GM19035 (cell line): ENCODE measurements at regions not wholly inside any gene's neighbourhood (a gene's known extent, or its start where the extent isn't known, plus 50 kb on each side); places are given as distances from the start of the nearest gene placed in this dataset.
"Not testable (repeated sequence)": the region's sequence is repeated elsewhere in the genome, so short reads cannot be mapped to it uniquely, and the experiment has no call there.

ENCODE experiments used
- ATAC-seq: cut with Tn5 transposase; IDR thresholded peaks from one replicate; pipeline ENCODE4 v1.9.1; 2021; ENCODE audit not compliant: unreplicated experiment

DNA sequence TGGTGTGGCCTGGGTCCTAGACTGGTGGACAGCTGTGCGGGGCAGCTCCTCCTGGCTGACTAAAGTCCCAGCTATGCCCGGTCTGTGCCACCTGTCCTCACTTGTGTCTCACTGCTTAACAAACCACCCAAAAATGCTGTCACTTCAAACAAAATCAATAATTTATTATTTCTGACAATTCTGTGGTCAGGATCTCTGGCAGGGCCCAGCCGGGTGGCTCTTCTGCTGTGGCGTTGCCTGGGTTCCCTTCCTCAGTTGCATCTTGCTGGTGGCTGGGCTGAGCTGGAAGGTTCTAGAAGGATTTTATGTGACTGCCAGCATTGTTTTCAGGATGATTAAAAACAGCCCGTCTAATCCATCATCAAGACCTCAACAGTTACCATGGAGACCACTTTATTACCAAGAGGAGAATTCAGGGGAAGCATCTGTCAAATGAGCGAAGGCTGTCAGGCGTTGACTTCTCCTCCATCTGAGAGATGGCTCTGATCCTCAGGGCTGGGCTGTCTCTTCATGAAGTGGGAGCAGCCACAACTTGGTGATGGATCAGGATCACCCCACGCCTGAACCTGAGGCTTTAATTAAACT, 280.6 kb upstream of the SFSWAP start:
- no peak for ATAC-seq

DNA sequence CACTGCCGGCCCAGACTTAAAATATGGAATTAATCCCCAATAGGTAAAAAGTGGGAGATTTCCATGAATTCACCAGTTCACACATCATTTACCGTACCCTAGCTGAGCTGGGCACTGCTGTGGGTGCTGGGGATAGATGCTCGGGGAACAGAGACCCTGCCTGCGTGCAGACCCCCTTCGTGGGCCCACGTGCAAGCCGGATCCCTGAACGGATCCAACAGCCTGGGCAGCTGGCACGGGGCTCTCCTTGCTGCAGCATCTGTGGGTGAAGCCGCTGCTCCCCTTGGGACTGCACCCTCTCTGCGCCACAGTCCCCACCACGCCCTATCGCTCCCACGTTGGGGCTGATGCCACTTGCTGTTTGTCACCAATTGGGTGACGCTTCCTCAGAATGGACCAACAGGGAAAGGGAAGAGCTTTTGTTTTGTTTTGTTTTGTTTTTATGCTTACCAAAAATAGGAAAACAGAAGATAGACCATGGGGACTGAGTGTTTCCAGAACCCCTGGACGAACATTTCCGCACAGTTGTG, 279.7 kb upstream of the SFSWAP start:
- ATAC-seq: not testable (repeated sequence)

DNA sequence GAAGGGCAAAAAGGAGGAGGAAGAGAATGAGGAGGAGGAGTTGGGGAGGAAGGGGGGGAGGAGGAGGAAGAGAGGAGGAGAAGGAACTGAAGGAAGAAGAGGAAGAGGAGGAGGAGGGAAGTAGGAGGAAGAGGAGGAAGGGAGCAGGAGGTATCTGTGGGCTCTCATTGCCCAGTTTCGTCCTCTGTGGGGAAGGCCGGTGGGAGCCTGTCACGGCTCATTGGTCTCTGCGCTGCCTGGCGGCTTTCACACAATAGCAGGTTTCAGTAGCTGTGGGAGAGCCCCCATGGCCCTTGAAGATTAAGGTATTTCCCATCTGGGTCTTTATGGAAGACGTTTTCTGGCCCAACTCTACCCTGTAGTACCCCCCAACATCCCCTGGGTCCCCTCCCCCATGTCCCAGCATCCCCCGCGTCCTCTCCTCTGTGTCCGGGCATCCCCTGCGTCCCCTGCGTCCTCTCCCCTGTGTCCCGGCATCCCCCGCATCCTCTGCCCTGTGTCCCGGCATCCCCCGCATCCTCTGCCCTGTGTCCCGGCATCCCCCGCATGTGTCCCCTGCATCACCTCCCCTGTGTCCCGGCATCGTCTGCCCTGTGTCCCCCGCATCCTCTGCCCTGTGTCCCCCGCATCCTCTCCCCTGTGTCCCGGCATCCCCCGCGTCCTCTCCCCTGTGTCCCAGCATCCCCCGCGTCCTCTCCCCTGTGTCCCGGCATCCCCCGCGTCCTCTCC, 278.2 kb upstream of the SFSWAP start:
- ATAC-seq: peak; percentile 67

DNA sequence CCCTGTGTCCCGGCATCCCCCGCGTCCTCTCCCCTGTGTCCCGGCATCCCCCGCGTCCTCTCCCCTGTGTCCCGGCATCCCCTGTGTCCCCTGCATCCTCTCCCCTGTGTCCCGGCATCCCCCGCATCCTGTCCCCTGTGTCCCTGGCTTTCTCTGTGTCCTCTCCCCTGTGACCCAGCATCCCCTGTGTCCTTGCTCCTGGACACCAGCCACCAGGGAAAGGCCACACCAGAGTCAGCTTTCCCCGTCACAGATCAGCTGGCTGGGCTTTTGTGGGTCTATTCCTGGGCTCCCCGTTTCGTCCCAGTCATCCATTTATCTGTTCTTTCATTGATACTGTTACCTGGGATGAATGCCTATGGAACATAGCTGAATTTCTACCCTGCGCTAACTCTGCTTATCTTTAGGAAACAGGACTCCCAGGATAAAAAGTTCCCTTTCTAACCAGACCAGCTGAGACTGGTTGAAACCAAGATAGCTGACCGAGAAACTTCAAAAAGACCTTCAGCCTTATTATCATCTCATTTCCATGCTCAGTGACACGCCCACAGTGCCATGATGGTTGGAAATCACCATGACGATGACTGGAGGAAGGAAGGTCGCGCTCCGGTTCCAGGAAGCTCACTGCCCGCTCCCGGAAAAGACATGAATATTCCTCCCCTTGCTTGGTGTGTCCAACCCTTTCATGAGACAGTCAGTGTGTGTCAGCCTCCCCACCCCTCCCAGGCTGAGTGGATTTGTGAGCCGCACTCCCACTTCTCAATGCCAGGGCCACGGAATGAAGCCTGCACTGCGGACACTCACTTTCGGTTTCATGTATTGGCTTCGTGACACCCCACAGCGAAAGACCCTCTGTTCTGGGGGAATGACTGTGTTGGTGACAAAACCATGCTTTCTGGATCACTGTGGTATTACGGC, 276.4 kb upstream of the SFSWAP start:
- ATAC-seq: no peak

DNA sequence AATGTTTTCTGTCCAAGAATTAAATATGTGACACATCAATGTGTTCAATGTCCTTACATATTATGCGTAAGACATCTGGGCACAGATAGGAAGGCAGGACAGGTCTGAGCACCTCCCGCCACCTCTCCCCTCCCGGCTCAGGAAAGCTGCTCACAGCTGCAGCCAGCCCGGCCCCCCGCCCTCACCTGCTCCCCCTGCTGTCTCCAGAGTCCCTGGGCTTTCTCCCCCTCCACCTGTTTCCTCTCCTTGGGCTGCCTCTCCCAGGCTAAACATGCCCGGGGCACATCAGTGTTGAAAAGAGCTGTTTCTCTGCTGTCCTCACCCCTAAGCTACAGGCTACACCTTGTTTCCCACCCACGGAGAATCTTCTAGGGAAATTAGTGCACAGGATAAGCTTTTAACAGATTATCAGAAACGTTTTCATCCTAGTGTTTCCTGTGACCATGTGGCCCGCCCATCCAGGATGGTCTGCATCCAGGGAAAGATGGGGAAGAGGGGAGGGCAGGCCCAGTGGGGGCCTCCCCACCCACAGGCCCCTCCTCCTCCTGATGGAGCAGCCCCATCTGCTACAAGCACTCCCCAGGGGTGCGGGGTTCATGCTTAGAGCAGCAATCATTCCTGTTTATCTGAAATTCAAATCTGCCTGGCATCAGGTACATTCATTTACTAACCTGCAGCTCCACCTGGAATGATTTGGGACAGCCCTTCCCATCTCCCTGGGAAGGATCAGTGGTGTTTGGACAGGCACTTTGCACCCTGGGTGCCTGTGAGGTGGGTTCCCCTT, 273.8 kb upstream of the SFSWAP start:
- no peak for ATAC-seq

DNA sequence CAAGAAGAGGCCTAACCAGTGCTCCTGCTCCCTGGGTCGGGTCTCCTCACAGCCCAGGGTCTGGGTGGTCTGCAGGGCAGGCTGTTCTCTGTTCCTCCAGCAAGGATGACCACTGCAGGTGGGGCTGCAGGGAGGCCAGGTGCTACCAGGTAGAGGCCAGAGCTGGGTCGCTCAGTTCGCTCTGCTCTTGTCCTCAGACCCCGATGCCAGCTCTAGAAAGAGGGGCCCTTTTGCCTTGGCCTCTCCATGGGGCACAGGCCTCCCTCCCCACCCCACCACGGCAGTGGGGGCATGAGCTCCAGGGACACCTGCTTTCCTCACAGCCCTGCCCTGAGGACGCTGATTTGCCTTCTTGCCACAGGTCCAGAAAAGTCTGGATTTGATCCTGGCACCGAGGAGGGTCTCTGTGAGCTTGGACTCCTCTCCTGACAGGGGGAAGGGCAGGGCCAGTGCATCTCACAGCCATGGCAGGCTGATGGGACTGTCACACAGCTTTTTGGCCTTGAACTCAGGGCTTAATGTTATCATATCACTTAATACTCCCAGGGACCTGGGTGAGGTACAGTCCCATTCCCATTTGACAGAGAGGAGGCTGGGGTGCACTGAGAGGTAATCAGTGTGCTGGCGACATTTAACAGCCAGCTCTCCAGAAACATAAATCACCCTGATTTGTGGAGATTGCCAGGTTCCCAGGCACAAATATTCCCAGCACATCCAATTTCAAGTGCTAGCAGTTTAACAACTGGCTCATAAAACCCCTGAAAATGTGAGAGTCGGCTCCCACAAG, 273.0 kb upstream of the SFSWAP start:
- ATAC-seq: no peak

DNA sequence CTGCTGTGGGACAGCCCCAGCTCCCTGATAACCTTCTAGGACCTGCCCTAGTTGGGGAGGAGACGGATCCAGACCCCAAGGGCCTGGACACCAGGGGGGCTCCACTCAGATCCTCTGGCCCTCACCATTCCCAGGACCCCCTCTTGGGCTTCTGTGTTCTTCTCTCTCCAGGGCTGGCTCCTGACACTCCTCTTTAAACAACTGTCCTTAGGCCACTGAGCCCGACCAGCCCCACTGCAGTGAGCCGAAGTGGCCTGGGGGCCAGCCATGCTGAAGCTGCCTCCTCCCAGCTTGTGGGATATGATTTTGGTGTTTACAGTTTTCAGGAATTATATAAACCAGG, 272.4 kb upstream of the SFSWAP start:
- ATAC-seq: not testable (repeated sequence)

DNA sequence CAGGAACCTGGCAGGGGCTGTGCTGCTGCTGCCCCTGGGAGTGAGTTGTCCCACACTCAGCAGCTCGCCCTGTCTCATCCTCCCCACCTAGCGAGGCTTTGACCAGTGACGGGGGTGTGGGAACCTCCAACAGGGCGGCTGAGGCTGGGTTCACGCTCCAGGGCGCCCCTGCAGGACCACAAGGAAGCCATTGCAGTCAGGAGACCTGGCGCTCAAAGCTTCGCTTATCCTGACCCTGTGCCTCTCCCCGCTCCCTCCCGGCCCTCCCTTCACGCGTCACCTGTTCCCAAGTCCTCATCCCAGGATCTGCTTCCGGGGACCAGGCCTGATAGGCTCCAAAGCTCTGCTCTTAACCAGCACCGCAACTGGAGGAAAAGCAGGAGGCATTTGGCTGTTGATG, 272.0 kb upstream of the SFSWAP start:
- ATAC-seq: no peak

DNA sequence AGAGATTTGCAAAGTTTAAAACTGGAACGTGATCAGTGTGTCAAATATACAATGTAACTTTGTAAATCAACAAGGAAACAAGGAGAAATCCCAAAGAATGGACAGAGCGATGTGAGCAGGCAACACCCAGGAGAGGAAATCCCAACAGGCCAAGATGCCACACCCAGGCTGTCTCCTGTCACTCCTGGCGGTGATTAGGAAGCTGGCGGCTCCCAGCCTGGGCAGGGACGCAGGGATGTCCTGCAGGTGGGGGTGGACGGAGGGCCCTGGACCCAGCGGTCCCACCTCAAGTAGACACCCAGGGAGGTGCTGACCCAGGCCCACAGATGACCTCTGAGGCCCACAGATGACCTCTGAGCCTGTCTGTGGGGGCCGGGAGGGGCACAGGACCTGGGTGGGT, 271.1 kb upstream of the SFSWAP start:
- ATAC-seq: not testable (repeated sequence)

DNA sequence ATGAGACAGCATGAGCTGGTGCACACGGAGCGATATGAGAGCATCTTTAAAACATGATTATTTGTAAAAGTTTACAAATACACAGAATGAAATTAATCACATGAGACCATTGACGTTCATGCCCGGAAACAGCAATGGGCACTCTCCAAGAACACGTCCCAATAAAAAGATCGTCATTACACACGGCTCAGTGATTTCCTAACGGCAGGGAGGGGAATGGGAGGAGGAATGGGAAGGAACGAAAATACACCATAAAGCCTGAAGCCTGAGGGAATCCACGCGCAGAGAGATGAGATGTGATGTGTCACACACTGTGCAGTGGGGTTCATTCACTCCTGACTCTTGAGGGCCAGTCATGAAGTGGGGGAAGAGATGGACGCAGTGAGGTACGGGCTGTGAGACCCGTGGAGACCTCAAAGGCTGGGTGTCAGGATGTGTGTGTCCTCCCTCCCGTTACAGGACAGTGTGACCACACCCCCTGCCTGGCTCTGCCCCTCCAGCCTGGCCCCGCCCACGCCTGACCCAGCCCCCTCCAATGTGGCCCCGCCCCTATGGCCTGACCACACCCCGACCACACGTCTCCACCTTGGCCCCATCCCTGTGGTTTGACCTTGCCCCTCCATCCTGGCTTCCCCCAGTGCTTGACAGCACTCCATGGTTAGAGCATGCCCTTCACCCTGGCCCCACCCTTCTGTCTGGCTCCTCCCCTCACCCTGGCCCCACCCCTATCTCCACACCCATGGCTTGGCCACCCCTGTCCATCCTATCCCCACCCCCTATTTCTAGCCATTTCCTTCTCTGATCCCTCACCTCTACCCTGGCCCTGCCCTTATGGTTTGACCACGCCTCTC, 270.5 kb upstream of the SFSWAP start:
- not testable (repeated sequence) for ATAC-seq

DNA sequence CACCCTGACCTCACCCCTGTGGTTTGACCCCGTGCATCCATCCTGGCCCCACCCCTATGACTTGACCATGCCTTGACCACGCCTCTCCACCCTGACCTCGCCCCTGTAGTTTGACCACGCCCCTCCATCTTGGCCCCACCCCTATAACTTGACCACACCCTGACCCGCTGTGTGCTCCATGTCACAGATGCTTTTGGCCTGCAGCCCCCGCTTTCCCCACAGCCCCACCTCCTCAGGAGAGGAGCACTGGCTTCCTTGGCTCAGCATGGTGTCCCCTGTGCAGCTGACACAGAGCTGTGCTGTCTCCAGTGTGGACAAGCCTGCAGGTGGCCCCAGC, 269.9 kb upstream of the SFSWAP start:
- ATAC-seq: no peak

DNA sequence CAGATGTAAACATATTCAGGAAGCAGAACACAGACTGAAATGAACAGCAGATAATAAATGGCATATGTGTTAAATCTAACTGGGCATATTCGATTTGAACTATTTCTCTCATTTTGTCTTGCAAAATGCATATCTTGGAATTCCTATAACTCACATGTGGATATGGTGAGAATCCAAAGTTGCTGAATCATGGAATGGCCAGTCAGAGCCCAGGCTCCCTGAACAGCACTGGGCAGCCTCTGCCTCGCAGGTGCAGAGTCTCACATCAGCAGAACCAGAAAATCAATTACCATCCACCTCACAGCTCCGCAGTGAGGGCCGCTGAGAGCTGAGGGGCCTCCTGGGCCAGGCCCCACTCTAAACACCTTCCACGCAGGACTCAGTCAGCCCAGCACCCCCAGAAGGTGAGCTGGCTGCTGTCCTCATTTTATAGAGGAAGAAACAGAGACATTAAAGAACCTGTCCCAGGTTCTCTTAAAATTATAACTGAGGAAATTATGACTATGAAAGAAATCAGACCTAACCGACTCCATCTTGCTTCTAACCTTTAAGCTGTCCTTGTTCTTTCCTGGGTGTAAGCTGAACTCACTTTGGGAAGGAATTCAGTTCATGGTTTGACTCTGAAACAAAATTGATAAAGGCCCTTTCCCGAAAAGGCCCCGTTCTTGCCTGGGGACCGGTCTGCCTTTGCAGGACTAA, 269.1 kb upstream of the SFSWAP start:
- ATAC-seq: no peak

DNA sequence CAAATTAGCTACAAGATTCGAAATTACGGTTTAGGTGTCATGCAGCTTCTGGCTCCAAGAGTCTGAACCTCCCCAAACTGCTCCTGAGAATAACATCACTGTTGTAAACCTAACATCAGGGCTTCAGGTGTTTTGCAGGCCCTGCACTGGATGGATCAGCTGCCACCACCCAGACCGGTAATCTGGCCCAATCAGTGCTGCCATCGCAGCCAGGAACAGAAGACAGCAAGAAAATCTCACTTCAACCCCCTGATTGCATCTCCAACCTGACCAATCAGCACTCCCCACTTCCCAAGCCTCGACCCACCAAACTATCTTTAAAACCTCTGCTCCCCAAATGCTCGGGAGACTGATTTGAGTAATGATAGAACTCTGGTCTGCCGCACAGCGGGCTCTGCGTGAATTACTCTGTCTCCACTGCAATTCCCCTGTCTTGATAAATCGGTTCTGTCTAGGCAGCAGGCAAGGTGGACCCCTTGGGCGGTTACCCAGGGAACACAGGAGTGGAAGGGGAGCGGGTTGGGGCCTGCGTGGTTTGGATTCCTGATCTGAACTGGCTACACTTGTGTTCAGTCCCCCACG, 268.5 kb upstream of the SFSWAP start:
- ATAC-seq: no peak

DNA sequence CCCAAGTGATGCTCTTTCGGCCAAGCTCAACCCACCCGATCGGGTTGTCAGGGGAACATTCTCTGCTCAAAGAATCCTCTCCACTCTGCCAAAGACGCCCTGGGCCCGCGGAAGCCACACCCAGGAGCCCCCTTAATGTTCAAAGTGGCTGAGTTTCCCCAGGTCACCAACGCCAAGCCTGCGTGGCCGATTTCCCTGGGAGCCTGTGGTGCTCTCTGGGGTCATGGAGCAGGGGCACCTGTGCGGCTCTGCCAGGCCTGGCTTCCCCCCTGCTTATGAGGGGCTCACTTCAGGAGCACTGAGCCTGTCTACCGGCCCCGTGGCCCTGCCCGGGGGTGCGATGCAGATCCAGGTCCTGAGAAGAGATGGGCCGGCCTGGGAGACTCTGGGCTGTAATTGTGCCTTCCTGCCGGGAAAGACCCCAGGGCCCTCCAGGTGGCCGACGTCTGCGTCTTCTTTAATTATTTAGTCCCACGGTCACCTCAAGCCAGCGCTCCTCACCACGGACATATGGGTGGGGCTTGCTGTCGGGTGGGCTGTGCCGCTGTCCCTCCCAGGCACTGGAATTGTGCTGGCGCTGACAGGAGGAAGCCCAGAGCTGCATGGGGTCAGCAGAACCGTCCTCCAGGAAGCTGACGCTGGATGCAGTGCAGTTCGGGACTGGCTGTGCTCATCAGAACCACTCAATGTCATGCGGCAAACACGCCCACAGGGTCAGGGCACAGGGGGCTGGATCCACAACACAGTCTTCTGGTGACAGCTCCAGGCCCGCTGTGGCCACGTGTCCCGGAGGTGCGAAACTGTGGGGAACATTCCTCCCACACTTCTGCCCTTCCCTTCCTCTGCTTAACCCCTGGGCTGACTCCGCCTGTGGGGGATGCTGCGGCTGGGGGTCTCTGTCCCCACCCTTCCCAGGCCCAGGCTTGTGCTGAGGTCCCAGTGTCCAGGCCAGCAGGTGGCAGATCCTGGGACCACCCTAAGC, 267.6 kb upstream of the SFSWAP start:
- no peak for ATAC-seq

DNA sequence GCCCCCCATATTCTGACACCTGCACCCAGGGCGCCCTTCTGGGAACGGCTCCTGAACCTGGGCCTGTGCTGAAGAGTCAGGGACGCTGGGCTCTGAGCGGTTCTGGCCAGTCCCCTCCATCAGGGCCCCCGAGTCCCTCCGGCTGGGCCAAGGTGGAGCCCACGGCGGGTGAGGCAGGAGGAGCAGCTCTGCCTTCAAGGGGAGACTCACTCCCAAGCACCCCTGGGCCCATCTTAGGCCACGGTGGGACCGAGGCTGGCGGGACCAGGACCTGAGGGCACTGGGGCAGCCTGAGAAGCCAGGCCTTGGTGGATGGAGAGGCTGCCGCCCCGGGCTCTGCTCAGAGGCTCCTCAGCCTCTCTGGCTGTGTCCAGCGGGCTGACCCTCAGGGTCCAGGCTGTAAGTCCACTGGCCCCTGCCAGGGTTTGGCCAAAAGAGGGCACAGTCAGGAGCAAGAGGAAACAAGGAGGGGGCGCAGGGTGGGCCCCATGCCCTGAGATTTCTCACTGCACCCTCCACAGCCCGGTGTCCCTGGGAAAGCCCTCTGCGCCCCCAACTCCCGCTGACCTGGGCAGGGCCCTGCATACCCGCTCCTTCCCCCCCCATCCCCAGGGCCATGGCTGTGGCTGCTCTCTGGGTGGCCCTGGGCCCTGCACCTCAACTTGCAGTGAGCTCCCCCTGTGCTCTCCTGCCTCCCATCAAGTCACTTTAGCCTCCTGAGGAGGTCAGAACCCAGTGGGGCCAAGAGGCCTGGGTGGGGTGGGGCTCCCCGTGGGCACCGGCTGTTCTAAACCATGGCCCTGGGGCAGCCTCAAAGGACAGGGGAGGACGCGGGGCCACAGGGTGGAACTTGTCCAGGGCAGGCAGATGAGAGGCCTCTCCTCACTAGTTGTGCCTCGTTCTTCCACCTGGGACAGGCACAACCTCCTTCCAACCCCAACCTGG, 266.4 kb upstream of the SFSWAP start:
- no peak for ATAC-seq

DNA sequence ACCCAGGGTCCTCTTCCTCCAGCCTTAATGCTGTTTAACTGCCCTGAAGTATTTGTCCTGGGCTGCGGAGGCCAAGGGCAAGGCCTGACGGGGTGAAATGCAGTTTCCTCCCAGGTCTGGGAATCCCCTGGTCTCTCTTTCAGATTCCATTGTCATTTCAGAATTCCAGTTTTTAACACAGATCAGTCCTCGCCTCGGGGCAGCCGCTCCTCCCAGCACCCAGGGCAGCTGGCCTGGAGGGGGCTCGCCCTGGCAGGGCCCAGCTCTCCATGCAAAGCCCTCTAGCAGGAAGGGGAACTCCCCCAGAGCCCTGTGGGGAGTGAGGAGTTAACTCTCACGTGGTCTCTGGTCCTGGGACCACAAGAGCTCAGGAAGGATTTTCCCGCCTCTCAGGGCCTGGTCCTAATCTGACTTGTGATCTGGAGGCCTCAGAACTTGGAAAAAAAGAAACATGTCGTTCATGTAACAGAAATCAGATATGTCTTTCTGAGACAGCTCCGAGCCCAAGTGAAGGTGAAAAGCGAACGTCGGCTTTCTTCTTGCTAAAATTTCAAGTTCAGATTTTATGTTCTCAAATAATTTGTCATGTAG, 265.6 kb upstream of the SFSWAP start:
- no peak for ATAC-seq
